MM.1S (cell line): ENCODE measurements at regions not wholly inside any gene's neighbourhood (a gene's known extent, or its start where the extent isn't known, plus 50 kb on each side); places are given as distances from the start of the nearest gene placed in this dataset.

Experiments
- DNase-seq: peaks from one replicate; pipeline ENCODE4 v3.0.0-alpha.2; 2015
- H2AFZ ChIP-seq: fragments of 300-600 bp; sonication (generic); 2 replicates; pipeline ENCODE4 v1.6.0; 2016; ENCODE audit warnings: antibody characterized with exemption, low read length
- H3F3A ChIP-seq: fragments of 300-600 bp; sonication (generic); 2 replicates; pipeline ENCODE4 v1.6.1; 2016; ENCODE audit warnings: mild to moderate bottlenecking, antibody characterized with exemption, low read length, moderate library complexity, mixed read lengths; ENCODE audit not compliant: insufficient read depth
- H3K27ac ChIP-seq: fragments of 300-600 bp; sonication (generic); 2 replicates; pipeline ENCODE4 v1.5.1; 2016; ENCODE audit warnings: mild to moderate bottlenecking, low read length
- H3K27me3 ChIP-seq: fragments of 300-600 bp; sonication (generic); replicated peaks from 2 replicates; pipeline ENCODE4 v1.6.0; 2016; ENCODE audit warnings: low read length; ENCODE audit not compliant: insufficient read depth
- H3K36me3 ChIP-seq: fragments of 300-600 bp; sonication (generic); replicated peaks from 2 replicates; pipeline ENCODE4 v1.6.1; 2016; ENCODE audit warnings: mild to moderate bottlenecking, low read length, mixed read lengths; ENCODE audit not compliant: insufficient read depth
- H3K4me1 ChIP-seq: fragments of 300-600 bp; sonication (generic); 2 replicates; pipeline ENCODE4 v1.6.1; 2016; ENCODE audit warnings: low read length, mixed read lengths
- H3K4me2 ChIP-seq: fragments of 300-600 bp; sonication (generic); 2 replicates; pipeline ENCODE4 v1.6.0; 2016; ENCODE audit warnings: low read depth, low read length
- H3K4me3 ChIP-seq: fragments of 300-600 bp; sonication (generic); 2 replicates; pipeline ENCODE4 v1.5.1; 2016; ENCODE audit warnings: low read length, mixed read lengths
- H3K79me2 ChIP-seq: fragments of 300-600 bp; sonication (generic); 2 replicates; pipeline ENCODE4 v1.6.1; 2016; ENCODE audit warnings: mixed run types, low read length, mixed read lengths
- H3K9ac ChIP-seq: fragments of 300-600 bp; sonication (generic); 2 replicates; pipeline ENCODE4 v1.6.1; 2016; ENCODE audit warnings: low read length, mixed read lengths
- H3K9me2 ChIP-seq: fragments of 300-600 bp; sonication (generic); replicated peaks from 2 replicates; pipeline ENCODE4 v1.6.1; 2016; ENCODE audit warnings: mild to moderate bottlenecking, low read length, mixed read lengths; ENCODE audit not compliant: insufficient read depth
- H3K9me3 ChIP-seq: fragments of 300-600 bp; sonication (generic); replicated peaks from 2 replicates; pipeline ENCODE4 v1.6.1; 2016; ENCODE audit warnings: mild to moderate bottlenecking, low read length, mixed read lengths; ENCODE audit not compliant: insufficient read depth
- H4K20me1 ChIP-seq: fragments of 300-600 bp; sonication (generic); 2 replicates; pipeline ENCODE4 v1.6.1; 2016; ENCODE audit warnings: mild to moderate bottlenecking, low read length, moderate library complexity, mixed read lengths; ENCODE audit not compliant: insufficient read depth
- EZH2 ChIP-seq: fragments of 300-600 bp; sonication (generic); optimal IDR thresholded peaks from 2 replicates; pipeline ENCODE3; 2017; ENCODE audit warnings: low read depth, mild to moderate bottlenecking, antibody characterized with exemption, low read length, mixed read lengths
- EZH2phosphoT487 ChIP-seq: fragments of 300-600 bp; sonication (generic); IDR thresholded peaks from 2 replicates; pipeline ENCODE4 v1.6.1; 2018; ENCODE audit warnings: antibody characterized with exemption, low read length
- TF ChIP-seq, protein P1 (sequence below): fragments of 300-600 bp; sonication (generic); IDR thresholded peaks from 2 replicates; pipeline ENCODE4 v1.5.1; 2016; ENCODE audit warnings: antibody characterized with exemption, low read length, mixed read lengths

- Histone ChIP-seq H3K9me2 (no peaks in the 10 kb centered on the region; the same call in 1 of the 2 replicates), H3K36me3 (no peaks in the 10 kb centered on the region), H3K4me1 (no peaks in the 10 kb centered on the region), H3K79me2 (no peaks in the 10 kb centered on the region), H2AFZ (no peak overlapping the region), H3K4me3 (no peak overlapping the region), H3K9me3 (no peaks in the 10 kb centered on the region), H3K27me3 (no peaks in the 10 kb centered on the region), H3K4me2 (no peak overlapping the region), H4K20me1 (no peaks in the 10 kb centered on the region), H3F3A (no peaks in the 10 kb centered on the region), H3K9ac (no peak overlapping the region), H3K27ac (no peak overlapping the region)
- TF ChIP-seq EZH2 (no peak), EZH2phosphoT487 (no peak)
- TF ChIP-seq, protein P1, sequence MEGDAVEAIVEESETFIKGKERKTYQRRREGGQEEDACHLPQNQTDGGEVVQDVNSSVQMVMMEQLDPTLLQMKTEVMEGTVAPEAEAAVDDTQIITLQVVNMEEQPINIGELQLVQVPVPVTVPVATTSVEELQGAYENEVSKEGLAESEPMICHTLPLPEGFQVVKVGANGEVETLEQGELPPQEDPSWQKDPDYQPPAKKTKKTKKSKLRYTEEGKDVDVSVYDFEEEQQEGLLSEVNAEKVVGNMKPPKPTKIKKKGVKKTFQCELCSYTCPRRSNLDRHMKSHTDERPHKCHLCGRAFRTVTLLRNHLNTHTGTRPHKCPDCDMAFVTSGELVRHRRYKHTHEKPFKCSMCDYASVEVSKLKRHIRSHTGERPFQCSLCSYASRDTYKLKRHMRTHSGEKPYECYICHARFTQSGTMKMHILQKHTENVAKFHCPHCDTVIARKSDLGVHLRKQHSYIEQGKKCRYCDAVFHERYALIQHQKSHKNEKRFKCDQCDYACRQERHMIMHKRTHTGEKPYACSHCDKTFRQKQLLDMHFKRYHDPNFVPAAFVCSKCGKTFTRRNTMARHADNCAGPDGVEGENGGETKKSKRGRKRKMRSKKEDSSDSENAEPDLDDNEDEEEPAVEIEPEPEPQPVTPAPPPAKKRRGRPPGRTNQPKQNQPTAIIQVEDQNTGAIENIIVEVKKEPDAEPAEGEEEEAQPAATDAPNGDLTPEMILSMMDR = no peak
- DNase-seq = no peak
Observed at GRCh38 chr12:15045451-15045850, 72.6 kb downstream of the PDE6H start.

DNA sequence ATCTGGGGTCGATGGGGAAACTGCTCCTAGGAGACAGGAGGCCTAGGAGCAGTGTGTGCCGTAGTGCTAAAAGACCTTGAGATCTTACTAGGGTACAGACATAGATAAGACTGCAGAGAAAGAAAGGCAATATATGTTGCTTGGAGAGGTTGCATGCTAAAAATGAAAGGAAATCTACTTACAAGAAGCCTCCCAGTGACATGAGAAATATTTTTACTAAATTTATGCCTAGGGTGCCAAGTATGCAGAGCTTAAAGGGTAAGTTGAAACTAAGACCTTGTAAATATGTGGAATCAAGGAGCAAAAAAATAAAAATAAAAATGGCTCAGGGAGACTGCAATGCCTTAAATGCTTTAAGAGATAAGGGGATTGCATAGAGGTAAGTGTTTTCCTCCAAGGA is 74.8 kb downstream of the PDE6H start:
- TF ChIP-seq, protein P1 = no peak
- TF ChIP-seq EZH2 (no peak), EZH2phosphoT487 (no peak)
- Histone ChIP-seq H3K9ac (no peak overlapping the region), H3K27me3 (no peaks in the 10 kb centered on the region), H2AFZ (no peak overlapping the region), H3K4me2 (no peak overlapping the region), H3K9me2 (no peaks in the 10 kb centered on the region; the same call in 1 of the 2 replicates), H3K4me3 (no peak overlapping the region), H3K27ac (no peak overlapping the region), H3K79me2 (no peaks in the 10 kb centered on the region), H3K4me1 (no peaks in the 10 kb centered on the region), H3K36me3 (no peaks in the 10 kb centered on the region), H3K9me3 (no peaks in the 10 kb centered on the region), H4K20me1 (no peaks in the 10 kb centered on the region), H3F3A (no peaks in the 10 kb centered on the region)
- DNase-seq = no peak

DNA sequence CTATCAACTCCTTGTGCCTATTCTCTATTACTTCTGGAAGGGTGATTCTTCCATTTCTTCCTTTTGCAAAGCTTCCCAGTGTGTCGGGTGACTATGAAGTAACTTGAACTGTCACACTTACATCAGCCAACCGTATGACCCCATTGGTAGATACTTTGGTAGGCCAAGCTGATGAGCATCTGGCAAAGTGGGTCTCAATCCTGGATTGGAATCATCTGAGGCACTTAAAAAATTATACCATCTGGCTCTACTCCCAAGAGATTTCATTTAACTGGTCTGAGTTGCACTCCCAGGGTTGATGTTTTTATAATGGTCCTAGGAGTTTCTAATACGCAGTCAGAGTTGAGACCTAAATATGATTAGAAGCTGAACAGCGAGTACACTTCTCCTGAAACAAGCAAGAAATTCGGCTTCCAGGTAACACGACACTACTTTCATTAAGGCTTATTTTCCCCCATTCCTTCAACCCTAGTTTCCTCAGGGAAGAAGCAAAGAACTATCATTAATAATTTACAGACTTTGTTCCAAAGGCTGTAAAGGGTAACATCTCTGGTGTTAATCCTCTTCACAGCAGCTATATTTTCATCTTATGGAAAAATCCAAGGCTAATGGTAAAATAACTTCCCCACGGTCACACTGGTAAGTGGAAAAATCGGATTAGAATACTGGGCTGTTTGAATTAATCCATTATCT is 76.8 kb downstream of the PDE6H start:
- Histone ChIP-seq H3K27ac (no peak overlapping the region), H3K4me2 (no peak overlapping the region), H3F3A (no peaks in the 10 kb centered on the region), H2AFZ (no peak overlapping the region), H3K9me2 (no peaks in the 10 kb centered on the region), H3K9ac (no peak overlapping the region), H3K36me3 (no peaks in the 10 kb centered on the region), H4K20me1 (no peaks in the 10 kb centered on the region), H3K27me3 (no peaks in the 10 kb centered on the region), H3K79me2 (no peaks in the 10 kb centered on the region), H3K4me3 (no peak overlapping the region), H3K4me1 (no peaks in the 10 kb centered on the region), H3K9me3 (no peaks in the 10 kb centered on the region)
- no peak for DNase-seq
- TF ChIP-seq, protein P1 = no peak
- TF ChIP-seq EZH2phosphoT487 = no peak
- no peak for TF ChIP-seq EZH2
